ENCODE measurements at regions not wholly inside any gene's neighbourhood (a gene's known extent, or its start where the extent isn't known, plus 50 kb on each side); places are given as distances from the start of the nearest gene placed in this dataset.

GRCh38 chr3:124213641-124214040, 221.7 kb upstream of the ROPN1 start:
- H3K27me3 ChIP-seq (ENCODE audit: insufficient read depth, low read length) = no peaks in the 10 kb centered on the region
- TF ChIP-seq EZH2 (IDR thresholded peaks at IDR 0.05; ENCODE audit: borderline replicate concordance, low read length) (no peak), CTCF (IDR thresholded peaks at IDR 0.05; ENCODE audit: low read length) (no peak)
- H3K36me3 ChIP-seq (ENCODE audit: insufficient read depth, low read length) = no peaks in the 10 kb centered on the region
- H3K79me2 ChIP-seq (ENCODE audit: insufficient read depth, low read length) = no peaks in the 10 kb centered on the region
- H4K20me1 ChIP-seq (ENCODE audit: insufficient read depth, low read length) = no peaks in the 10 kb centered on the region
- H3K4me2 ChIP-seq (ENCODE audit: low read length) = no peak overlapping the region
- no peaks in the 10 kb centered on the region for H3K9me2 ChIP-seq (ENCODE audit: low read depth, low read length)
- no peaks in the 10 kb centered on the region for H3K4me1 ChIP-seq (ENCODE audit: insufficient read depth, low read length, severe bottlenecking)
- H3K9ac ChIP-seq (ENCODE audit: low read length) = no peak overlapping the region
- no peaks in the 10 kb centered on the region for H3F3A ChIP-seq (ENCODE audit: insufficient read depth, low read length)
- no peak overlapping the region for H3K4me3 ChIP-seq (ENCODE audit: low read depth, low read length, poor library complexity, severe bottlenecking)
- no peaks in the 10 kb centered on the region for H3K9me3 ChIP-seq (ENCODE audit: low read length)
- H3K27ac ChIP-seq (ENCODE audit: low read depth, low read length, poor library complexity, severe bottlenecking) = no peak overlapping the region
- no peak overlapping the region for H2AFZ ChIP-seq (ENCODE audit: low read length)

- H3K4me3 ChIP-seq (ENCODE audit: low read depth, low read length, poor library complexity, severe bottlenecking) = no peak overlapping the region
- no peaks in the 10 kb centered on the region for H3K36me3 ChIP-seq (ENCODE audit: insufficient read depth, low read length)
- H3K27ac ChIP-seq (ENCODE audit: low read depth, low read length, poor library complexity, severe bottlenecking) = no peak overlapping the region
- no peaks in the 10 kb centered on the region for H4K20me1 ChIP-seq (ENCODE audit: insufficient read depth, low read length)
- H3F3A ChIP-seq (ENCODE audit: insufficient read depth, low read length) = no peaks in the 10 kb centered on the region
- no peak overlapping the region for H3K4me2 ChIP-seq (ENCODE audit: low read length)
- no peaks in the 10 kb centered on the region for H3K79me2 ChIP-seq (ENCODE audit: insufficient read depth, low read length)
- H3K9ac ChIP-seq (ENCODE audit: low read length) = no peak overlapping the region
- no peaks in the 10 kb centered on the region for H3K27me3 ChIP-seq (ENCODE audit: insufficient read depth, low read length)
- no peaks in the 10 kb centered on the region for H3K9me2 ChIP-seq (ENCODE audit: low read depth, low read length)
- H3K9me3 ChIP-seq (ENCODE audit: low read length) = no peaks in the 10 kb centered on the region
- TF ChIP-seq EZH2 (IDR thresholded peaks at IDR 0.05; ENCODE audit: borderline replicate concordance, low read length) (no peak), CTCF (IDR thresholded peaks at IDR 0.05; ENCODE audit: low read length) (no peak)
- H3K4me1 ChIP-seq (ENCODE audit: insufficient read depth, low read length, severe bottlenecking) = no peaks in the 10 kb centered on the region
- no peak overlapping the region for H2AFZ ChIP-seq (ENCODE audit: low read length)
These were observed 225.6 kb upstream of the ROPN1 start for GRCh38 chr3:124217542-124217941.

DNA sequence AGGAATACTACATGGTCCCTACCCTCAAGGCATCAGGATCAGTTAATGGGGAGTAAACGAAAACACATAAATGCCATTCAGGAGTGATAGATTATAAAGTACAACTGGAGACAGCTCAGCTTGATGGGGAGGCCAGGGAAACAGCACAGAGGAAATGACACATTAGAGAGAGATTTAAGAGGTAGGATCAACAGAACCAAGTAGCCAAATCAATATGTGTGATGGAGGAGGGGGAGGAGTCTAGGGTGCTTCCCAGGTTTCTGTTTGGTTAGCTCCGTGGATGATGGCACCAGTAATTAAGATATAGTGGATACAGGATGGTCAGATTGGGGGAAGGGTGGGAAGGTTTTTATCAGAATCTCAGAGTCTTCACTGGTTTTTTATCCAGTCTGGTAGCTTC, 229.5 kb upstream of the ROPN1 start:
- no peak overlapping the region for H3K4me2 ChIP-seq (ENCODE audit: low read length)
- H3F3A ChIP-seq (ENCODE audit: insufficient read depth, low read length) = no peaks in the 10 kb centered on the region
- no peaks in the 10 kb centered on the region for H3K79me2 ChIP-seq (ENCODE audit: insufficient read depth, low read length)
- no peaks in the 10 kb centered on the region for H3K27me3 ChIP-seq (ENCODE audit: insufficient read depth, low read length)
- no peaks in the 10 kb centered on the region for H4K20me1 ChIP-seq (ENCODE audit: insufficient read depth, low read length)
- H3K9ac ChIP-seq (ENCODE audit: low read length) = no peak overlapping the region
- no peaks in the 10 kb centered on the region for H3K36me3 ChIP-seq (ENCODE audit: insufficient read depth, low read length)
- no peak overlapping the region for H3K27ac ChIP-seq (ENCODE audit: low read depth, low read length, poor library complexity, severe bottlenecking)
- no peaks in the 10 kb centered on the region for H3K9me3 ChIP-seq (ENCODE audit: low read length)
- H2AFZ ChIP-seq (ENCODE audit: low read length) = no peak overlapping the region
- H3K4me1 ChIP-seq (ENCODE audit: insufficient read depth, low read length, severe bottlenecking) = no peaks in the 10 kb centered on the region
- no peak overlapping the region for H3K4me3 ChIP-seq (ENCODE audit: low read depth, low read length, poor library complexity, severe bottlenecking)
- TF ChIP-seq EZH2 (IDR thresholded peaks at IDR 0.05; ENCODE audit: borderline replicate concordance, low read length) (no peak), CTCF (IDR thresholded peaks at IDR 0.05; ENCODE audit: low read length) (no peak)
- H3K9me2 ChIP-seq (ENCODE audit: low read depth, low read length) = no peaks in the 10 kb centered on the region
